ENCODE measurements at regions not wholly inside any gene's neighbourhood (a gene's known extent, or its start where the extent isn't known, plus 50 kb on each side); places are given as distances from the start of the nearest gene placed in this dataset.

- no peak overlapping the region for H3K27ac ChIP-seq (ENCODE audit: low read length in 2 of 2)
- no peak for TF ChIP-seq CTCF (IDR thresholded peaks at IDR 0.05)
- TF ChIP-seq EZH2 (IDR thresholded peaks at IDR 0.05; ENCODE audit: borderline replicate concordance, insufficient read depth, low read depth, low read length, poor library complexity, severe bottlenecking) = no peak
- no peaks in the 10 kb centered on the region for H3K4me1 ChIP-seq (ENCODE audit: control insufficient read depth in 2 of 2, insufficient read depth in 2 of 2, low read length in 2 of 2)
- Mint-ChIP-seq H3K9me3 (ENCODE audit: insufficient read depth) (no peaks in the 10 kb centered on the region), H3K4me1 (peaks cover 5% of the 10 kb centered on the region), H3K27ac (no peak overlapping the region), H3K27me3 (no peaks in the 10 kb centered on the region), H3K4me3 (no peak overlapping the region)
- H4K20me1 ChIP-seq (ENCODE audit: control insufficient read depth, insufficient read depth, low read length, poor library complexity, severe bottlenecking) = no peaks in the 10 kb centered on the region
- H3K36me3 ChIP-seq (replicated peaks in 1 of 2; ENCODE audit: control extremely low read depth in 1 of 2, control insufficient read depth in 1 of 2, extremely low read depth in 1 of 2, insufficient read depth in 2 of 2, low read length in 1 of 2) = no peaks in the 10 kb centered on the region
- H2AFZ ChIP-seq (ENCODE audit: insufficient read depth, low read depth, low read length, poor library complexity, severe bottlenecking) = no peak overlapping the region
- WGBS (ENCODE audit: insufficient coverage) = 97% methylated on average over 8 of the region's 8 CpGs
- H3K4me2 ChIP-seq (replicated peaks; ENCODE audit: low read depth, low read length, poor library complexity, severe bottlenecking) = no peak overlapping the region
- intact Hi-C loops (cut with micrococcal nuclease) = no loop called here
- ATAC-seq (ENCODE audit: low read depth) = no peak
- no peak overlapping the region for H3K4me3 ChIP-seq (ENCODE audit: control extremely low read depth in 1 of 5, extremely low read depth in 1 of 5, insufficient read depth in 1 of 5, low read depth in 2 of 5, low read length in 4 of 5)
- POLR2A ChIA-PET = no interaction called here
- H3K9ac ChIP-seq (ENCODE audit: low read length) = no peak overlapping the region
- no peak for DNase-seq
- H3K9me3 ChIP-seq (ENCODE audit: control extremely low read depth in 1 of 3, control insufficient read depth in 2 of 3, insufficient read depth in 1 of 3, low read length in 2 of 3) = peaks cover 0 to 4% (median 0%) of the 10 kb centered on the region in 3 donors
- H3K27me3 ChIP-seq (replicated peaks in 1 of 4; ENCODE audit: control extremely low read depth in 1 of 4, control insufficient read depth in 3 of 4, insufficient read depth in 4 of 4, low read length in 3 of 4) = no peaks in the 10 kb centered on the region
- CTCF ChIA-PET = interaction anchor here (0.5 kb wide), 1 partner anchor 234 kb away, joined by 5 read pairs; no protein-coding TSS in a partner anchor
- H3K79me2 ChIP-seq (ENCODE audit: control insufficient read depth, insufficient read depth, low read length) = no peaks in the 10 kb centered on the region
Measured at GRCh38 chr5:124557761-124558160, 188.7 kb downstream of the ZNF608 start.

- Histone ChIP-seq H3K9ac (ENCODE audit: low read length) (no peak overlapping the region), H3K4me2 (replicated peaks; ENCODE audit: low read depth, low read length, poor library complexity, severe bottlenecking) (no peak overlapping the region), H3K27me3 (replicated peaks in 1 of 4; ENCODE audit: control extremely low read depth in 1 of 4, control insufficient read depth in 3 of 4, insufficient read depth in 4 of 4, low read length in 3 of 4) (no peaks in the 10 kb centered on the region), H3K4me1 (ENCODE audit: control insufficient read depth in 2 of 2, insufficient read depth in 2 of 2, low read length in 2 of 2) (no peaks in the 10 kb centered on the region), H3K36me3 (replicated peaks in 1 of 2; ENCODE audit: control extremely low read depth in 1 of 2, control insufficient read depth in 1 of 2, extremely low read depth in 1 of 2, insufficient read depth in 2 of 2, low read length in 1 of 2) (no peaks in the 10 kb centered on the region), H3K4me3 (ENCODE audit: control extremely low read depth in 1 of 5, extremely low read depth in 1 of 5, insufficient read depth in 1 of 5, low read depth in 2 of 5, low read length in 4 of 5) (no peak overlapping the region), H2AFZ (ENCODE audit: insufficient read depth, low read depth, low read length, poor library complexity, severe bottlenecking) (no peak overlapping the region), H4K20me1 (ENCODE audit: control insufficient read depth, insufficient read depth, low read length, poor library complexity, severe bottlenecking) (no peaks in the 10 kb centered on the region), H3K79me2 (ENCODE audit: control insufficient read depth, insufficient read depth, low read length) (no peaks in the 10 kb centered on the region), H3K27ac (ENCODE audit: low read length in 2 of 2) (no peak overlapping the region), H3K9me3 (ENCODE audit: control extremely low read depth in 1 of 3, control insufficient read depth in 2 of 3, insufficient read depth in 1 of 3, low read length in 2 of 3) (peaks cover 0 to 4% (median 0%) of the 10 kb centered on the region in 3 donors)
- Mint-ChIP-seq H3K27me3 (no peaks in the 10 kb centered on the region), H3K9me3 (ENCODE audit: insufficient read depth) (no peaks in the 10 kb centered on the region), H3K4me3 (no peak overlapping the region), H3K27ac (no peak overlapping the region), H3K4me1 (peaks cover 5% of the 10 kb centered on the region)
- intact Hi-C loops (cut with micrococcal nuclease) = no loop called here
- DNase-seq = no peak
- TF ChIP-seq EZH2 (IDR thresholded peaks at IDR 0.05; ENCODE audit: borderline replicate concordance, insufficient read depth, low read depth, low read length, poor library complexity, severe bottlenecking) (no peak), CTCF (IDR thresholded peaks at IDR 0.05) (no peak)
- ATAC-seq (ENCODE audit: low read depth) = no peak
- no CpG with 5 or more reads among the region's 2 CpGs for WGBS (ENCODE audit: insufficient coverage)
- CTCF ChIA-PET = no interaction called here
- POLR2A ChIA-PET = no interaction called here
Measured at GRCh38 chr5:124554746-124555578, 191.5 kb downstream of the ZNF608 start.
